Sigmoid colon (tissue), 6 donors: ENCODE measurements at regions not wholly inside any gene's neighbourhood (a gene's known extent, or its start where the extent isn't known, plus 50 kb on each side); places are given as distances from the start of the nearest gene placed in this dataset.

ENCODE experiments used
- DNase-seq: peaks from one replicate; pipeline ENCODE4 v3.0.0-alpha.2; 2019
- H3K27ac ChIP-seq, 4 donors: fragments of 200-600 bp; sonication (generic); one replicate each; pipeline ENCODE4 v1.5.1; 2016 to 2019; ENCODE audit warnings: mild to moderate bottlenecking in 1 of 4
- H3K27me3 ChIP-seq, 3 donors: fragments of 200-600 bp; sonication (generic); one replicate each; pipeline ENCODE4 v1.5.1; 2019; ENCODE audit warnings: mild to moderate bottlenecking in 1 of 3
- H3K36me3 ChIP-seq, 4 donors: fragments of 200-600 bp; sonication (generic); one replicate each; pipeline ENCODE4 v1.5.1; 2016 to 2019
- H3K4me1 ChIP-seq, 4 donors: fragments of 200-600 bp; sonication (generic); one replicate each; pipeline ENCODE4 v1.5.1; 2017 to 2019
- H3K4me3 ChIP-seq, 4 donors: fragments of 200-600 bp; sonication (generic); one replicate each; pipeline ENCODE4 v1.5.1; 2017 to 2019; ENCODE audit warnings: mild to moderate bottlenecking in 2 of 4, moderate library complexity in 1 of 4
- H3K9me3 ChIP-seq, 4 donors: fragments of 200-600 bp in 3 of 4; sonication (generic) in 3 of 4; one replicate each; pipeline versions ENCODE4 v1.5.1 to v1.6.1; 2013 to 2019
- CTCF ChIP-seq, 4 experiments: fragments of 450-650 bp in 3 of 4; fragments of 200-600 bp in 1 of 4; IDR thresholded peaks; one replicate each; pipeline ENCODE4 v1.5.1; 2016 to 2019; ENCODE audit warnings: antibody characterized with exemption in 4 of 4, mild to moderate bottlenecking in 3 of 4, moderate library complexity in 2 of 4
- EP300 ChIP-seq, 4 donors: sonication (generic); formaldehyde crosslinking; IDR thresholded peaks; one replicate each; pipeline ENCODE4 v1.6.1; 2017; ENCODE audit warnings: antibody characterized with exemption in 4 of 4
- POLR2A ChIP-seq, 2 donors: fragments of 450-650 bp; IDR thresholded peaks; one replicate each; pipeline ENCODE4 v1.6.1; 2016; ENCODE audit warnings: antibody characterized with exemption in 2 of 2, mild to moderate bottlenecking in 2 of 2, moderate library complexity in 2 of 2
- POLR2AphosphoS5 ChIP-seq, 4 donors: sonication (generic); formaldehyde crosslinking; IDR thresholded peaks; one replicate each; pipeline ENCODE4 v1.6.1; 2017; ENCODE audit warnings: antibody characterized with exemption in 4 of 4
- WGBS, 2 donors: extraction: QIAGEN DNeasy Blood & Tissue Kit; methylation state at CpG; one replicate each; pipeline ENCODE4 v1.1.7; 2013; 5-methylcytosine and 5-hydroxymethylcytosine counted together
- intact Hi-C: fragments of 100-400 bp; cut with DNase I; formaldehyde crosslinking; loops from one replicate; pipeline ENCODE4 v1.15.1; 2023
- donor health status: healthy with polysubstance abuse.
- donor health status: healthy.

GRCh38 chr16:51752438-51752995, 601.4 kb upstream of the SALL1 start:
- no peaks in the 10 kb centered on the region for H3K36me3 ChIP-seq
- intact Hi-C loops = no loop called here
- peaks cover 0 to 10% (median 0%) of the 10 kb centered on the region in 3 donors for H3K27me3 ChIP-seq
- no peak for DNase-seq
- no peaks in the 10 kb centered on the region for H3K4me1 ChIP-seq
- WGBS, 2 donors = 86 to 91% methylated on average over 3 of the region's 3 CpGs
- H3K4me3 ChIP-seq = no peak overlapping the region
- H3K27ac ChIP-seq = no peak overlapping the region
- no peaks in the 10 kb centered on the region for H3K9me3 ChIP-seq
- TF ChIP-seq POLR2AphosphoS5 (IDR thresholded peaks at IDR 0.05) = no peak

GRCh38 chr16:51747329-51747728, 596.3 kb upstream of the SALL1 start:
- Histone ChIP-seq H3K4me1 (no peaks in the 10 kb centered on the region), H3K36me3 (no peaks in the 10 kb centered on the region), H3K27me3 (no peaks in the 10 kb centered on the region), H3K4me3 (no peak overlapping the region), H3K9me3 (peaks cover 0 to 2% (median 0%) of the 10 kb centered on the region in 4 donors), H3K27ac (no peak overlapping the region)
- TF ChIP-seq POLR2A (IDR thresholded peaks at IDR 0.05) (no peak), EP300 (IDR thresholded peaks at IDR 0.05) (no peak), POLR2AphosphoS5 (IDR thresholded peaks at IDR 0.05) (no peak), CTCF (IDR thresholded peaks at IDR 0.05) (no peak)
- intact Hi-C loops = no loop called here
- DNase-seq = no peak
- WGBS, 2 donors = 63 to 85% methylated on average over 4 of the region's 4 CpGs

GRCh38 chr16:51734220-51734619, 583.1 kb upstream of the SALL1 start:
- DNase-seq = no peak
- TF ChIP-seq CTCF (IDR thresholded peaks at IDR 0.05) (no peak), POLR2AphosphoS5 (IDR thresholded peaks at IDR 0.05) (no peak), POLR2A (IDR thresholded peaks at IDR 0.05) (no peak), EP300 (IDR thresholded peaks at IDR 0.05) (no peak)
- Histone ChIP-seq H3K9me3 (no peaks in the 10 kb centered on the region), H3K27me3 (no peaks in the 10 kb centered on the region), H3K36me3 (no peaks in the 10 kb centered on the region), H3K4me3 (no peak overlapping the region), H3K27ac (no peak overlapping the region), H3K4me1 (no peaks in the 10 kb centered on the region)
- 23 to 64% methylated on average over 1 of the region's 1 CpG for WGBS, 2 donors
- intact Hi-C loops = no loop called here

- intact Hi-C loops = no loop called here
- no peak overlapping the region for H3K4me3 ChIP-seq
- TF ChIP-seq CTCF (IDR thresholded peaks at IDR 0.05) = no peak
- no peak for TF ChIP-seq POLR2A (IDR thresholded peaks at IDR 0.05)
- no peak for TF ChIP-seq POLR2AphosphoS5 (IDR thresholded peaks at IDR 0.05)
- TF ChIP-seq EP300 (IDR thresholded peaks at IDR 0.05) = no peak
Observed at GRCh38 chr16:51733181-51733580, 582.1 kb upstream of the SALL1 start.

GRCh38 chr16:51731160-51731559, 580.1 kb upstream of the SALL1 start:
- no peak for DNase-seq
- WGBS, 2 donors = 56 to 67% methylated on average over 4 of the region's 4 CpGs
- H3K27me3 ChIP-seq = no peaks in the 10 kb centered on the region
- intact Hi-C loops = no loop called here
- no peak overlapping the region for H3K27ac ChIP-seq
- H3K9me3 ChIP-seq = no peaks in the 10 kb centered on the region
- no peaks in the 10 kb centered on the region for H3K36me3 ChIP-seq
- no peak overlapping the region for H3K4me3 ChIP-seq
- H3K4me1 ChIP-seq = no peaks in the 10 kb centered on the region
- TF ChIP-seq CTCF (IDR thresholded peaks at IDR 0.05) = no peak
- TF ChIP-seq EP300 (IDR thresholded peaks at IDR 0.05) = no peak
- TF ChIP-seq POLR2AphosphoS5 (IDR thresholded peaks at IDR 0.05) = no peak
- no peak for TF ChIP-seq POLR2A (IDR thresholded peaks at IDR 0.05)

More at GRCh38 chr16:51733181-51733580, 582.1 kb upstream of the SALL1 start:
- Histone ChIP-seq H3K27me3 (no peaks in the 10 kb centered on the region), H3K9me3 (no peaks in the 10 kb centered on the region), H3K27ac (no peak overlapping the region), H3K4me1 (no peaks in the 10 kb centered on the region), H3K36me3 (no peaks in the 10 kb centered on the region)
- WGBS, 2 donors = 41 to 72% methylated on average over 2 of the region's 2 CpGs
- DNase-seq = no peak
